Stimulated activated CD4-positive, alpha-beta T cell treated with anti-CD3 and anti-CD28 coated beads, Interleukin-2, amount 100 ng/mL, for 48 hours (primary cell): ENCODE measurements at regions not wholly inside any gene's neighbourhood (a gene's known extent, or its start where the extent isn't known, plus 50 kb on each side); places are given as distances from the start of the nearest gene placed in this dataset.

Experiments
- DNase-seq, 2 donors: peaks; one replicate each; pipeline ENCODE4 v3.0.0-alpha.2; 2020

DNA sequence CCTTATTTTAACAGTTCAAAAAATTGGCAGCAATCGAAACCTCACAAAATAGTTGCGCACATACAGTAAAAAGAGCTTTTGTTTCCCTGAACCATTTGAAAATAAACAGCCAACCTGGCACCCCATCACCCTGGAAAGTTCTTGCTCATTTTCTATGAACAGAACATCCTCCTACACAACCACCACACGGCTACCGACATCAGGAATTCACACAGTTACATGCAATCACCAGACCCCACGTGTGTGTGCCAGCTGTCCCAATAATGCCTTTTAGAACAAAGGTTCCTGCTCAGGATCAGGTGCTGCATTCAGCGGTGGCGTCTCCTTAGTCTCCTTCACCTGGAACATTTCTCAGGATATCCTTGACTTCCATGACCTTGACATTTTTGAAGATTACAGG lies 186.5 kb downstream of the KLF13 start:
- no peak for DNase-seq

DNA sequence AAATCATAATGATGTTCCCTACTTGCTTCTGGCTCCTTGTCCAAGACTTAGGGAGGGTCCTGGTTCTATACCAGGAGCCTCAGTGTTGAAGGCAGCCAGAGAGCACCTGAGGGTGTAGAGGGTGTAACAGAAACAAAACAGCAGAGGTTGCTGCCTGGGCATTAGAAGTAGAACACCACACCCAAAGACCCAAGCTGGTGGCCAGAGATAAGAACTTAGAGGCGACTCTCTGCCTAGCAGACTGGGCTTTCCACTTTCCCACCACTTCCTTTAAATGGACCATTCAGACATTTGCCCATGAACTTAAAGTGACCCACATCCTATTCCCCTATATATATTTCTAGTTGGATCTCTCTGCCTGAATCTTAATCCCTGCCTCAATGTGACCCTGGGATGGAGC lies 189.8 kb downstream of the KLF13 start:
- no peak for DNase-seq

DNA sequence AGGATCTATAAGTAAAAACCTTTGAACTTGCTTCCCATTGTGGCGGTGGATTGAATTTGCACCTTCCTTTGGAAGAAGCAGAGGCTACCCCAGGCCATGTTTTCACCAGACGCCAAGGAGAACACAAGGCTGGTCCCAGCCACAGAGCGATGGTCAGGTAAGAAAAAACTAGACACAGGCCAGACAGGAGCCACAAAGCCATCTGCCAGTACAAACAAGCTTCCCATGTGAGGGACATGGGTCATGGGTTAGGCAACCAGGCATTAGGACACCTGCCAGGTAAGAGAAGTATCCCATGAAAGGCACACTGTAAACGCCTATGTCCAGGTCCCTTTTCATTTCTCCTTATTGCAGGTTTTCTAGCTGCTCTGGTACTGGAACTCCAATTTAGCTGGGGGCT lies 190.2 kb downstream of the KLF13 start:
- no peak for DNase-seq

DNA sequence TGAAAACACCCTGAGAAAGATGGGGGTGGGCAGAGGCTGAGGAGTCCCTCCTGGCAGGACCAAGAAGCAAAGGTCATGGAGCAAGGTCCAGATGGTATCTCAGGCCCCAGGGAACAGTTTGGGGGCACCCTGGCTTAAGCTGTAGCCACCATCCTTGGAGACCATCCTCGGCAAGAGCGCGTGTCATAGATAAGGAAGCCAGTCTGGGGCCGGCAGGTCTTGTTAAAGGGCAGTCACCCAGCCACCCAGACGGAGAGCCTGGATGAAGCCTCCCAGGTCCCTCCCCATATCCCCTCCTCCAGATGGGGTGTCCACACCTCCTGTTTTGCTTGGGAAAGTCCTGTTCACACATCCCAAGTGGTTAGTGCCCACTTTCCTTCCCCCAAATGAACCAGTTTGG lies 191.1 kb downstream of the KLF13 start:
- DNase-seq, result no peak

DNA sequence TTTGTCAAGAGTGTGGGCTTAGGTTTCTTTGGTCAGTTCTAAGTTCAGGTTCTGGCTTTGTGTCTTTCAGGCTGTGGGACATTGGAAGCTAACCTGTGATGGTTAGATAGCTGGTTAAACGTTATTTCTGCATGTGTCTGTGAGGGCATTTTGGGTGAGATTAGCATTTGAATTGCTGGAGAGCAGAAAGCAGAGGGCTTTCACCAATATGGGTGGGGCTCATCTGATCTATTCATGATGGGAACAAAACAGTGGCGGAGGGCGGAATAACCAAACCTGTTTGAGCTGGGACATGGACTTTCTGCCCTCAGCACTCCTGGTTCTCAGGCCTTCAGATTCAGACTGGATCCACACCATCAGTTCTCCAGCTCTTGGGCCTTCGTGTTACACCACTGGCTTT lies 195.4 kb downstream of the KLF13 start:
- no peak for DNase-seq

DNA sequence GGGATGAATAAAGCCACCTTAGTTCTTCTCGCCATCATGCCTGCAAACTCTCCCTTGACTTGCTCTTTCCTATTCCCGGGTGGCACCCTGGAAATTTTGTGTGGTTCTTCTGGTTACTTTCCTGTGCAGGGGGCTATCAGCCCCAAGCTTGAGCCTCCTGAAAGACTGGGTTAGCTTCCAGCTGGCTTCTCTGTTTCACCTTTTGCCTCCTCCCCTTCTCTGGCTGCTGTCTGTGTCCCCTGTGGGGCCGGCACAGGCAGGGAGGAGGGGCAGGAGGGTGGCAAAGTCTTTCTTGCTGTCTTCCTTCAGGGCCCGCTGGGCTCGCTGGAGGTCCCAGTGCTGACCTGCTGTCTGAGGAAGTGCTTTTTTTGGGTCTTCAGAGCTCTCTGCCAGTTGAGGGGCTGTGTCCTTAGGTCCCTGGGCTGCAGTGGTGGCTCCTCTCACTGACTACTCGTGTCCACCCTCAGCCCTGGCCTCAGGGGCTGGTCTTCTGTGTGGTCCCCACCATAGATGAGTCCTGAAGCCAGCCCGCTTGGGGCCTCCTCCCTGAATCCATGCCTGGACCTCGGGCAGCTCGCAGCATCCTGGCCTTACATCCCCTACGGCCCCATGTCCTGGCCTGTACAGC lies 196.5 kb downstream of the KLF13 start:
- DNase-seq, result no peak

DNA sequence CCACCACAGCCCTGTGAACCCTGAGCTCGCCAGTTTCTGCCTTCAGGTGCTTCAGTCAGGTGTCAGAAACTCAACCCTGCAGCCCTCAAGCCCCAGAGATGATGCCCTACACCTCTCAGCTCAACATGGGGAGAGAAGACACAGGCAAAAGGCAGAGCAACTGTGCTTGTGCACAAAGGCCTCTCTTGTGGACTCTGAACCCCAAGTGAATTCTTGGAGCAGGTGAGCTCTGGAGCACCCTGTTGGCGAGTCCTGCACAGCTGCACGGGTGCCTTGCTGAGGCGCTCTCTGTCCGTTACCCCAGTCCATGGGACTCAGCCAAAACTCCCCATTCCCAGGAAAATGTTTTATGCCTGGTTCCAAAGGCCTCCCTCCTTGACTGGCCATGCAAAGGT lies 197.0 kb downstream of the KLF13 start:
- no peak for DNase-seq

DNA sequence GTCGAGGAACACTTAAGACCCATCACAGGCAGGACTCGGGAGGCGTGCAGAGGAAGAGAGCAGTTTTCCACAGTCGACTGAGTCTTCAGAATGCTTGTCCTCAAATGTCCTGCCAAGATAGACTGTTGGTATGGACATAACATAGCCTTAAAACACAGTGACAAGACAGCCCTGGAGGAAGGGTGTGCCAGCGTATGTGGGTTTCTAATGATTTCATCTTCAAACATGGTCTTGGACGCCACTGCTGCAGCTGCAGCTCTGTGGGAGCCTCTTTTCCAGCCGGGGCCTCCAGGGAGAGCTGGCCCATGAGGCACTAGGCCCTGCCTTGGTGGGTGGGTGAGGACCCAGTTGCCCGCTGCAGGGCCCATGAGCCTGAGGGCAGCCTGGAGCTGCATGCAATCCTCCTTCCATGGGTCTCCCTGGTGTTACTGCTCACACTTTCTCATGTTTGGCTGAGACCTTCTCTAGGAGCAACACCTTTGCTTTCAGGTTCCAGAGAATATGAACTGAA lies 198.6 kb downstream of the KLF13 start:
- DNase-seq, result no peak

DNA sequence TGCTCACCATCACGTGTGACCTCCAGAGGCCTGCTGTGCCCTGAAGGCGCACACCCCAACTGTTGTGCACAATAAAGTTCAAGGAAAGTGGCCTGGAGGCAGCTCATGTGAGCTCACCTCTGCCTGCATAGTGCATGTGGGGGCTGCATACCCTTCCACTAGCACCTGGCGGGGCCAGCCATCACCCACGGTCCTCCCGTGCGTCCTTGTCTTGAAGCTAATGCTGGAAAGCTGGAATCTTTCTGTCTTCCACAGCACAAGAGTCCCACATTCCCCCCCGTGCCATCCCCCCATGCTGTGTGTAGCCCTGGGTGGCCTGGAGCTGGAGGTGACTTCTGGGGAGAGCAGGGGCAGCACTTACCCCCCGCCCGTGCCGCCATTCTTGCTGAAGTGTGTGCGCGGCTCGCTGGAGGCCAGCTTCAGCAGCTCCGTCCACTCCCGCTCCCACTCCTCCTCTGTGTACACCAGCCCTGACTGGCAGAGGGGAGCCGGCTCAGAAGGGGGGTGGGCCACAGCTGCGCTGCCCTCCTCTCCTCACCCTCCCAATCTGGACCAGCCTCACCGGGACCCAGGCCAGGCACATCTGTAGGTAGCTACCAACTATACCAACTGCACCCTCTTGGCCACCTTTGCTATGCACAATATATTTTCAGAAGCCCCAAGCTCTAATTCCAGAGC lies 199.5 kb downstream of the KLF13 start:
- no peak for DNase-seq

DNA sequence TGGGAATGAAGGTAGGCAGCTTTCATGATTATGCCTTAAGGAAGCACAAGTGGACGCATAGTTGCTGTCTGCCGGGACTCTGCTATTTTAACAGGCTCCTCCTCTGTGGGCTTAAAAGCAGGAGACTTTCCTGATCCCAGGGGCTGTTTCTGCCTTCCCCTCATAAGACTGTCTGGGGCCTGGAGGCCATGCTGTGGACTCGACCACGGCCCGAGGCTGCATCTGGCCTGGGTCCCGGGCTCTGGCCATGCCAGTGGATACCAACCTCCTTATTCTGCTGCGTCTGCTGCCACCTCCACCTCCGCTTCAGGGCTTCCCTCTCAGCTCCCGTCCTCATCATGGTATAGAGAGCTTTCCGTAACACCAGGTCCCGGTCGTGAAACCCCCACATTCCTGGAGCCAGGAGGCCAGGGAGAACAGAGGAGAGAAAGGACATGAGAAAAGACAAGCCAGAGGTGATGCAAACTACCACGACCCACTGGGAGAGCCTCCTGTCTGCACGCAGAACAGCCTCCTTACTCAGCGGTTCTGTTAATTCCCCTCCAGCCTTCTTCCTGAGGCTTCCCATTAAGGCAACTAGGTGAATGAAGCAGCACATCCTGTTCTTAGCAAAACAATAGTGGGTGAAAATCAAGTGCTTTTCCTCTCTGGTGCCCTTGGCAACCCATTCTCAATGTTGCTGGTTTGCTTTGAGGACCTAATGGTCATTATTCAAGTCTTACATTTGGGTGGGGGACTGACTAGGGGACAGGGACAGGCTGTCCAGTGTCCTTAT lies 200.5 kb downstream of the KLF13 start:
- DNase-seq, result no peak

DNA sequence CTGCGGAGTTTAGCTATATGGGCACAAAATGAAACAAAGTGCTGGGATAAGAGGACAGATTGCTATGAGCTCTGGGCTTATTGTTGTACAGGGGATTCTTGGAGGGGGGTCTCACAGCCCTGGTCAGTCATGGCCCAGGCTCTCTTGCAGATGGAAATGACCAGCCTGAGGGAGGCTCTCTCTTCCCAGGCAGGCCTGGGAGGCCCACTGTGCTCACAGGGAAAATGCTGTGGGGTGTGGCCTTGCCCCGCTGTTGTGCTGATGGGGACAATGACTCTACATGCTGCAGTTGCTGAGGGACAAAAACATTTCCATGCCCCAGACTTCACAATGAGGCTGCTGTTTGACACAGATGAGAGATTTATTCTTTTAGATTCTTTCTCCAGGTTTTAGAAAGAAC lies 202.2 kb downstream of the KLF13 start:
- no peak for DNase-seq

DNA sequence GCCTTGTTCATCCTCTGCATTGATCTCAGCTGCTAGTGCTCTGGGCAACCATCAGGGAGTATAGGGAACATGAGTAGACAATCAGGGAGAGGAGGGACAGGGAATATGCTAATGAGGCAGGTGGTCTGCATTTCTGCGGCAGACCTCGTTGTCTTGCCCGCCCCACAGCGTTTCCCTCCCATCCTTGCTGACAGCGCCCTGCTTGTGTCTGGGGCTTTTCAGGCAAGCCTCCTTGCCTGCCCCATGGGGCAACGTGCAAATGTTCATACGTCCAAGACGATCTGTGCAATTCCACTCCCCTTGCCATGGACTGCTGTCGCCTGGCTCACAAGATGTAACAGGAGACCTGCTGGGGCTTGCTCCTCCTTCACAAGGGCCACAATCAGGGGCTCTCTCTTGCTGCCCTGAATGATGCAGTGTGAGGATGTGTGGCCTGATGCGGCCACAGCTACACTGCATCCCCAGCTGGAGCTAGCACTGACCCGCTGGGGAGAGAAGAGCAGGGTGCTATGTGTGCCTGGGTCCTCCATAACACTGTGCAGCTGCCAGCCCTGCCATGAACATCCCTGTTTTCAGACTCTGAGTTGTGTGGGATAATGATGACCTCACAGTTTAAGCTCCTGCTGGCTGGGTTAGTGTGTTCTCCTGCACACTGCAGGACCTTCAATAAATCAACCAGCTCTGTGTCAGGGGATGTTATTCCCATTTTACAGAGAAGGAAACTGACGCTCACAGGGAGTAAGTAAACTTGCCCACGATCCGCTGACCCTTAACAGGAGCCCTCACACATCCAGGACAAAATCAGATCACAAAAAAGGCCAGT lies 211.3 kb downstream of the KLF13 start:
- no peak for DNase-seq

DNA sequence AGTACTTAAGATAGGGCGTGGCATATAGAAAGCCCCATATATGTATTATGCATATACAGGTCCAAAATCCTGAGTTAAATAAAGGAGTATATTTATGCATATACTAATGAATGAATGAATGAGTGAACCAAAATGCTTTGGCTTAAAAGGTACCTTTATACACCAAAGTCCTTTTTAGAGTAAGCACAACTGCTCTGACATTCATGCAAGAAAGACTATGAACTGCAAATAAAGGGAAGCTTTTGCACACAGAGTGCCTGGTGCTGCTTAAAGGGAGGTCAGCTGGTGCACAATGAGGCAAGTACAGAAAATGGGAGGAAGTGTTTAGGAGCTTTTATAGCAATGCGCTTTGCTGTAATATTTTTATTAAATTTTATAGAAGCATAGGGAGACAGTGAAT lies 214.0 kb downstream of the KLF13 start:
- no peak for DNase-seq

DNA sequence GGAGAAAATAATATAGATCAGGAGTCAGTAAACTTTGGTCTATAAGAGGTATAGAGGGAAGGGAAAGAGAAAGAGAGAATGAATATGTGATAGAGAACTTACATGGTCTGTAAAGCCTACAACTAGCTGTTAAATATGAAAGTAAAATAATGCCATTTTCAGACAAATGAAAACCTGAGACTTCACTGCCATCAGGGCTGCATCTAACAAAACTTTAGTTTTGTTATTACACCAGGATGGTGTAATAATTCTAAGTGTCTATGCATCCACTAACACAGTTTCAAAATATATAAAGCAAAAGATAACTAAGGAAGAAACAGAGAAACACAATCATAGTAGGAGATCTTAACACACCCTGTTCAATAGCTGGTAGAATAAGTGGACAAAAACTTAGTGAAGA lies 217.7 kb downstream of the KLF13 start:
- no peak for DNase-seq

DNA sequence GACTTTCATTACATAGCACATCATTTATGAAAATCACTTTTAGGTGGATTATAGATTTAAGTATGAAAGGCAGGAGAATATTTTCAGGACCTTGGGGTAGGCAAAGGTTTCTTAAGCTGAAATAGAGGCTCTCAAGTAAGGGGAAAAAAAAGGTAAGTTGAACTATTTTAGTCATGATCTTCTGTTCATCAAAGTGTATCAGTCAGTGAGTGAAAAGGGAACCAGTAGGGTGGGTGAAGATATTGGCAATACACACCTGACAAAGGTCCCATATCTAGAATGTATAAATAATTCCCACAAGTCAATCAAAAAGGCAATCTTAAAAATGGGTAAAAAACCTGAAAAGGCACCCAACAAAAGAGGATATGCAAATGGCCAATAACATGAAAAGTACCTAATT lies 218.6 kb downstream of the KLF13 start:
- no peak for DNase-seq

DNA sequence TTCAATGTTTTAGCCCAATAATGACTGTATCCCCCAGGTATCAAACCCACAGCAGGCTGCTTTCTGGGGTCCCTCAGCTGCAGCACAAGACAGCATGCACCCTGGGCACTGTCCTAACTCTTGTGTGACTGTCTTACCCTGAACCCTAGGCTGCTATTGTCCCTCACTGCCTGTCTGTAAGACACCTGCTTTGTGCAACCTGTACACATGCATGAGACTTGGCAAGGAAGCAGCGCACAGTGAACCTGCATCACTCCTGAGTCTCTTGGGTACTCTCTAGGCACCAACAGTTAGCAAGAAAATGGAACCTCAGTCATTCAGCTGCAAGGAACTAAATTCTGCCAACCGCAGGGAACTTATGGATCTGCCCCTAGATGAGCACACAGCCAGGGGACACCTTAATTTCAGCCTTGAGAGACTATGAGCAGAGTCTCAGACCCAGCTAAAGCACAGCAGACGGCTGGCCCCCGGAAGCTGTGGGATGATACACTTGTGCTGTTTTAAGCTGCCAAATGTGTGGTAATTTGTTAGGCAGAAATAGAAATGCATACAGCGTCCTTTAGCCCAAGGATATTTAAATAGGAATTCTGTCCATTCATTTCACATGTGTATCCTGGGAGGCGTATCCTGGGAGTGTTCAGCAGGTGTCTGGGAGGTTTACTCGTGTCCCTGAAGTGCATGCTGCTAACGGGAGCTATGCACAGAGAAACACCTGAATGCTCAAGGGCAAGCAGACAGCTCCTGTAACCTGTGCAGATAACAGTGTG lies 223.8 kb downstream of the KLF13 start:
- no peak for DNase-seq

DNA sequence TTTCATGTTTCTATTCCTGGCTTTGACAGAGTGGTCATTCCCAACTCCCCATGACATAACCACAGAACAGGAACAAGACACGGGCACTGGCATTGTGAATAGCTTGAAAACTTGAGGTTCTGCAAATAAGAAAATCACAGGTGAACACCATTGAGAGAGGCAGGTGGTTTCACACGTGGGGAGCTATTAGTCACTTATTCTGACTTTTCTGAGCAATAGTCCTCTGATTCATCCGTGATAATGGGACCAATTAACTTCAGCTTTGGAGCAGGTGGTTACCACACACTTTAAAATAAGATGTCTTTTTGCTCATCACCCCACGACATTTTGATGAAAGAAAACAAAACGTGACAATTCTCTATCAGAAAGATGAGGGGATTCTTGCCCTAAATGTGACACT lies 224.7 kb downstream of the KLF13 start:
- DNase-seq, result no peak

DNA sequence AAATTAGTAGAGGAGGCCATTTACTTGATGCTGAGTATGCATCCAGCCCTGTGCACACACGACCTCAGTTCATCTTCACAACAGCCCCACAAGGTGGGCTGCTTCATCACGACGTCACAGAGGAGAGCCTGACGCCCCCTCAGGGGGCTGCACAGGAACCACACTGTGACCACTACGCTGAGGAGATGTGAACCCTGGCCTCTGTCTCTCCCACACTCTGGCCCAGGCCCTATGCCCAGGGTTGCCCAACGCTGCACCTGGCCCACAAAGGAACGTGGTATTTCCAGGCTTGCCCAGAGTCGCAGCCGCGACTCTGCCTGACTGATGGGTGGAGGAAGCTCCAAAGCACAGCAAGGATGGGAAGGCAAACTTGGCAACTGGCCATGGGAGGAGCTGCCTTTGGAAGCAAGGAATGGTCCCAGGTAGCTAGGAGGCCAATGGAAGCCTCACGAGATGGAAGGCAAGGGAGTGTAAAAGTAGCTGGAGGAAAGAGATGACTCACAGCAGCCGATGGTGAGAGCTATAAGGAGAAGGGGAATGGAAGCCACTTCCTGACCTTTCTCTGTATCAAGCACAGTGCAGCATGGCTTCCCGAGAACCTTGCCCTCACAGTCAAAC lies 226.0 kb downstream of the KLF13 start:
- DNase-seq, result no peak

DNA sequence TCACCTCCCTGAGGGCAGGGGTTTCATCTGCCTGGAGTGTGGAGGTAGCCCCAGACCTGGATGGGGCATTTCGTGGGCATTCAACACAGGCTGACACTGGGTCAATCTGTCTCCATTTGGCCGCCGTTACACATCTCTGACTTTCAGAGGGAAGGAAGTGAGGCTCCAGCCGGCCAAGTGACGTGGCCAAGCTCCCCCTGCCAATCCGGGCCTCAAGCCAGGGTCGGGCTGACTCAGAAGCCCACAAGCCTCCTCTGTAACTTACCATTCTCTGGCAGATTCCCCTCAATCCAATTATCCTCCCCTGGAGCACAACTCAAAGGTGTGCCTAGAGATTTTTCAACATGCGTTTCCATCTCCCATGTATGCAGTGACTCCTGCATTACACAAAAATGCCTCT lies 227.6 kb downstream of the KLF13 start:
- no peak for DNase-seq

DNA sequence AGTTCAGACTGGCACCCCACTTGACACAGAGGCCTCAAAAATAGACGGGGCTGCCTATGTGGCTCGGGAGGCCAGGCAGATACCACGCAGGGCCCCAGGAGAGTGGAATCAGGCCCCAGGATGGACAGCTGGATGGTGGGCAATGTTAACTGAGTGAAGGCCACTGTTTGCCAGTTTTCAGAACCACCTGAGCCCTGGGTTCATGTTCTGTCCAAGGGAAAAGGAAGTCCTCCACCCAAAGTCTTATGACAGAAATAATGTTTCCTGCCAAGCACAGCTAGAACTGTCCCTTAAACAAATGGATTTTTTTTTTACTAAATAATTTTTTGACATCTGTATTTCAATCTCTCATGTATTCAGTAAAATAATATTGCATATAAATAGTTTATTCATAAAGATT lies 228.4 kb downstream of the KLF13 start:
- DNase-seq, result no peak

DNA sequence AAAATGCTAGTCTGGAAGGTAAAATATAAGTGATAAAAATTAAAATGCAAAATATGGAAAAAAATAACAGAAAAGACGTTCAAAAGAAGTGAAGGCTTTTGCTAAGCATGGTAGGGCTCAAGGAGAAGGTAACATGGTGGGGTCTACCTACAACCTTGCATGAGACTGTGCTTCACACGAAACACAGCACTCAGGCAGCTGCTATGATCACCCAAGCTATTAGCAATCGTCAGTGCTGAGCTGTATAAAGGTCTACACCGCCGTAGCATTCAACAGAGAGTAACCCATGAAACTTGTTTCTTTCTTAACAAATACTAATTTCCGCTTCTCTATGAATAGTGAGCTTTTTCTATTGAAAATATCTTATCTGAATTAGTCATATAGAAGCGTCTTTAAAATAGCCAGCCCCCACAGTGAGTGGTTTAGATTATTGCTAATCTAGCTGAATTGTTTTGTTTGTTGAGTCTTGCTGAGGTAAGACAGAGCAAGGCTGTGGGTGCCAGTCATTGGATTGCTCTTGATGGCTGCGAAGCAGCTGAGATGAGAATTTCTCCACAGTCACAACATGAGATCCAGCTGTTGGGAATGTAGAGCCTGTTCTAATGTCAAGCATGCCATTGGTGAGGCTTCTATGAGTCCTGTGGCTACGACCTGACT lies 230.0 kb downstream of the KLF13 start:
- DNase-seq, result no peak
